Hypothalamus (tissue), 51 donors: ENCODE measurements at regions not wholly inside any gene's neighbourhood (a gene's known extent, or its start where the extent isn't known, plus 50 kb on each side); places are given as distances from the start of the nearest gene placed in this dataset.
"Not testable (repeated sequence)": the region's sequence is repeated elsewhere in the genome, so short reads cannot be mapped to it uniquely, and the experiment has no call there.

Source experiments
- DNase-seq, 51 donors: peaks; one replicate each; lab custom pipeline; 2025; lab: John Stamatoyannopoulos, UW

DNA sequence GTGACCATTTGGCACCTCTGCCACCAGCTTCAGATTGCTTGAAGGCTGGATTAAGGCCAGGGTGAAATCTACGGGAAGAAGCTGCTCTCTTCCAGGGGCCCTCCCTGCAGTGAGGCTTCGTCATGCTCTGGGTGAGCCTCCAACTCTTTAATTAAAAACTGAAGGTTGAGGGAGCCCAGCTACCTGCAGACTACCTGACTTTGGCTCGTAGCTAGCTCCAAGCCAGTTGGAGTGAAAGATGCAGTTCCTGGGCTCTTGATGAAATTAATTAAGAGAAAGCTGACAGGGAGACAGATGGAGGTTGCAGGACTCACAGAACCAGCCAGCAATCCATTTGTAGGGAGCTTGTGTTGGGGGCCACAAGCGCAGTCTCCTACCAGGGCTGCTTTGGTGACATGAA is 168.5 kb upstream of the SFSWAP start:
- DNase-seq, result no peak

DNA sequence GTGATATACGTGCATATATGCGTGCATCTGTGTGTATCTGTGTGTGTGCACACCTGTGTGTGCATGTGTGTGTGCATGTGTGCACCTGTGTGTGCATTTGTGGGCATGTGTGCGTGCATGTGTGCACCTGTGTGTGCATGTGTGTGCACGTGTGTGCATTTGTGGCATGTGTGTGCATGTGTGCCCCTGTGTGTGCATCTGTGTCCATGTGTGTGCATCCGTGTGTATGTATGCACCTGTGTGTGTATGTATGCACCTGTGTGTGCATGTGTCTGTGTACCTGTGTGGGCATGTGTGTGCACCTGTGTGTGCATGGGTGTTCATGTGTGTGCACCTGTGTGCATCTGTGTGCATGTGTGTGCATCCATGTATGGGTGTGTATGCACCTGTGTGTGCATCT is 167.8 kb upstream of the SFSWAP start:
- no peak for DNase-seq

DNA sequence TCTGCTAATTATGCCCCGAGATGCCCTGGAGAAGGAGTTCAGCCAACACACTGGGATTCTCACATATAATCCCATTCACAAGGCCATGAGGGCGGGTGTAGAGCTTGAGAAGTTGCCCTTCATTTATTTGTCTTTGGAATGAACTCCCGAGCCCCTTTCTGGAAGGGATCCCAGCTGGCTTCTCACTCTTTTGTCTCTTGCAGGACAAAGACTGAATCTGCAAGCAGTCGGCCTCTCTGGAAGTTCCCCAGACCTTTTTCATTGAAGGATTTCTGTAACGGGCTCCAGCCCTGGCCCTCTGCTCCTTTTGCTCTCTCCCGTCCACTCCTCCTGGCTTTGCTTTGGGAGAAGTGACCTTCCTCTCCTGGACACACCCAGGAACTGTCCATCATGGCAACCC is 163.3 kb upstream of the SFSWAP start:
- DNase-seq, result peak in 18 of 51 donors; percentile 4 to 57 (median 26)

DNA sequence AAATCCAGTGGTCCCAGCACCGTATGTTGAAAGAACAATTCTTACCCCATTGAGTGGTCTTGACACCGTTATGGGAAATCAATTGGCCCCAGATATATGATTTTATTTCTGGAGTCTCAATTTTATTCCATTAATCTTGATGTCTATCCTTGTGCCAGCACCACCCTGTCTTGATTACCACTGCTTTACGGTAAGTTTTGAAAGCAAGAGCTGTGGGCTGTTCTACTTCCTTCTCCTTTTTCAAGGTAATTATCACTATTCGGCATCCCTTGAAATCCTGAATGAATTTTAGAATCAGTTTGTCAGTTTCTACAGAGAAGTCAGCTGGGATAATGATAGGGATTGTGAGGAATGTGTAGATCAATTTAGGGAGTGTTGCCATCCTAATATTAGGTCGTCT is 160.8 kb upstream of the SFSWAP start:
- DNase-seq, result no peak

GRCh38 chr12:131551675-131552491 is 159.0 kb upstream of the SFSWAP start:
- no peak for DNase-seq

- no peak for DNase-seq
These were observed 158.4 kb upstream of the SFSWAP start for GRCh38 chr12:131552492-131552863.

GRCh38 chr12:131553096-131553777 is 157.7 kb upstream of the SFSWAP start:
- DNase-seq, result no peak

- DNase-seq, result peak in 13 of 51 donors; percentile 6 to 66 (median 38)
These were observed 155.6 kb upstream of the SFSWAP start for GRCh38 chr12:131555197-131555846.

DNA sequence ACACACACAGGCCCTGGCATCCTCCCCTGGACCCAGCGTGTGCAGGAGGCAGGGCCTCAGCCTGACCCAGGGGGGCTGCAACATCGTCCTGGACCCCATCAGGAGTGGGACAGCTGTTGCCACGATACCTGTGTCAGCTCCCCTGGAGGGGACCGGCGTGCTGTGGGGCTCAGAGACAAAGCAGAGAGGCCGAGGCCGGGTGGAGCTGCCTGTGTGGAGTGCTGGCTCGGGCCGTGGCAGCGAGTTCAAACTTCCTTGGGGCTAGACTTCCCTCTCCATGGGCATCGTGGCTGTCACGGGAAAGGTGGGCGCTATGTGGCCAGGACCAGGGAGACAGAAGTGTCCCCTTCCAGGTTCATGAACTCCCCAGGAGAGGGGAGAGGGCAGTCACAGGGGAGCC is 155.0 kb upstream of the SFSWAP start:
- no peak for DNase-seq

- no peak for DNase-seq
These were observed 153.7 kb upstream of the SFSWAP start for GRCh38 chr12:131557078-131557709.

DNA sequence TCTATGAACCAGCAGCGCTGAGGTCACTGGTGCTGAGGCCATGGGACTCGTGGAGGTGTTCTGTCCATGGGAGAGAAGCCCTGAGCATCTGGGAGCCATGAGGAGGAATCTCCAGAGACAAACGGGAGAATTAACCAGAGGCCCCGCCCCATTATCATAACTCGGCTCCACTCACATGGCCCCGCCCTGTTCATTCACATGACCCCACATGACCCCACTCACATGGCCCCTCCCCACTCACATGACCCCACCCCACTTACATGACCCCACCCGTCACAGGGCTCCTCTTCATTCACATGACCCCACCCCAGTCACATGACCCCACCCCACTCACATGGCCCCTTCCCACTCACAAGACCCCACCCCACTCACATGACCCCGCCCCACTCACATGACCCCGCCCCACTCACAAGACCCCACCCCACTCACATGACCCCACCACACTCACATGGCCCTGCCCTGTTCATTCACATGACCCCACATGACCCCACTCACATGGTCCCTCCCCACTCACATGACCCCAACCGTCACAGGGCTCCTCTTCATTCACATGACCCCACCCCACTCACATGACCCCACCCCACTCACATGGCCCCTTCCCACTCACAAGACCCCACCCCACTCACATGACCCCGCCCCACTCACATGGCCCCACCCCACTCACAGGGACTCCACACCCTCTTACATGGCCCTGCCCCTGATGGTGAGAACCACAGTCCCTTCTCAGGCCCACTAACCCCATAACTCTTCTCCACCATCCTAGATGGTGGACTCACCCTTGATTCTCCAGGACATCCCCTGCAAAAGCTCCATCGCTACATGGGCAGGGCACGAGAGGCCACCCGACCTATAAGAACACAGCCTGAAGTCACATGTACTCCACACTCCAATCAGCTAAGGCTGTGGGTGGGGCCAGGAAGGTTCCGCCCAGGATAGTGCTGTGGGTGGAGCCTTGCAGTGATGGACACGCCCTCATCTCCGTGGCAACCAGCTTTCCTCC is 151.1 kb upstream of the SFSWAP start:
- DNase-seq, result no peak

- no peak for DNase-seq
These were observed 149.8 kb upstream of the SFSWAP start for GRCh38 chr12:131561051-131561450.

DNA sequence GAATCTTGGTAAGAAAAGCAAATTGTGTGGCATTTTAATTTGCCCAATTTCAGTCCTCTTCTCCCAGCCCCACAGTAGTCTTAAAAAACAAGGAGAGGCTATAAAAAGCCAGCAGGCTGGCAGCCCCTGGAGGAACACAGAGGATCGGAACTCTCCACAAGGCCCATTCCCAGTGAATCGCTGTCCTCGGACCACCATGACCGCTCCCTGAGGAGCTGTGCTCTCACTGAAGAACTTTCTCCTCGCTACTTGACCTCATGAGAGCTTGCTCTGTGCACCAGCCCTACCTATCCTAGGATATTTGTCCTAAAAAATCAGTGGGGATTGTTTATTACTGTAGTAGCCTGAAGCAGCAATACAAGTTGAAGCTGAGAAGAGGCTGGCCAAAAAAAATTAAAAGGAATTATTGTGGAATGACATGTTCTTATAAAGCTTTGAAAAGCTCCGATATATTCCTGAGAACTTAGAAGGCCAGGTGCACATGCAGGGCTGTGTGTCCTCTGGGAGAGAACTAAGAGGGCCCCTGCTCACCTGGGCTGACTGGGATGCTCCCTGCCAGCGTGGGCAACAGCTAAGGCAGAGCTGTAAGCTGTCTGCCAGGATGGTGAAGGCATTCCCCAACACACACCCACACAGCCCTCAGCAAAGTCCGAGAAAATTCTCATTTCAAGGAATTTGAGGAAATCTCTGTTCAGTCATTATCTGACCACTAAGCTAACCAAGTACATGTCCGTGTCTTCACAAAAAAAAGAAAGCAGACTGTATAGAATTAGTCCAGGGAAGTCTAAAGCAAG is 148.8 kb upstream of the SFSWAP start:
- DNase-seq, result no peak

DNA sequence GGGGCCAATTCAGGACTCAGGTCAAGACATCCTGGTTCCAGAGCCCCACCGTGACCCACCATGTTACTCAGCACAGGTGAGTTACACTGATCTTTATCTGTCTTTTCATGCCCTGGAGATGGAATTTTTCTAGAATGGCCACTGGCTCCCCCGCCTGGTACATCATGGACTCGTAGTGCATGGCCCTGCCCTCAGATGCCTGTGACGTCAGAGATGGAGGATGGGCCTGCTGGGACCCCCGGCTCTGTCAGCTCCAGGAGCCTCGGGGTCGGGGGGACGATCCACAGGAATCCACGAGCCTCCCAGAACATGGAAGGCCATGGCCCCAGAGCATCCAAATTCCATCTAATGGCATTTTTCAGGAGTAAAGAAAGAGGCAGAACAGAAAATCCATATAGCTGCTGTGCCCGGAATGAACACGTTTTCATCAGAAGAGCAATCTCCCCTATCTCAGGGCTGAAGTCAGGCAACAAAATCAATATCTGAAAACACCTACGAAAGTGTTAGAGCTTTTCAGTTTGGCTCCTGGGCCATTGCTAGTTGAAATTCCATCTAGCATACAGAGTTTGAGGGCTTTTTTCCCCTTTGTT is 146.7 kb upstream of the SFSWAP start:
- DNase-seq, result not testable (repeated sequence)

DNA sequence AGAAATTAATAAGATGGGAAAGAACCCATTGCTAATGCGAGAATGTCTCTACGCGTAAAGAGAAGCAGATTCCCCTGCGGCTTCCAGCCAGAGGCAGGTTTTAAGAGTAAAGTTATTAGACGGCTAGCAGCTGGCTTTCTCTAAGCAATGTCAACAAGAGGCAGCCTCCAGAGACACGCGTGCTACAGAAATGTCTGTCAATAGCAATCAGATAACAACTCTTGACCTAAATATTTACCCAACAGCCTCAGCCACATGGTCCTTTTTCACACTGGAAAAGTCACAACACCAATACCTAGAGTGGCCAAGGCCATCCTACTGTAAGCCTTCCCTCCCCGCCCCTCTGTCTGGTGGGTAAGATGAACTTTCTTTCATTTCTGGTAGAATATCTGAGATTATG is 146.0 kb upstream of the SFSWAP start:
- no peak for DNase-seq

- no peak for DNase-seq
These were observed 145.4 kb upstream of the SFSWAP start for GRCh38 chr12:131565267-131566015.

GRCh38 chr12:131568336-131568735 is 142.6 kb upstream of the SFSWAP start:
- DNase-seq, result no peak

DNA sequence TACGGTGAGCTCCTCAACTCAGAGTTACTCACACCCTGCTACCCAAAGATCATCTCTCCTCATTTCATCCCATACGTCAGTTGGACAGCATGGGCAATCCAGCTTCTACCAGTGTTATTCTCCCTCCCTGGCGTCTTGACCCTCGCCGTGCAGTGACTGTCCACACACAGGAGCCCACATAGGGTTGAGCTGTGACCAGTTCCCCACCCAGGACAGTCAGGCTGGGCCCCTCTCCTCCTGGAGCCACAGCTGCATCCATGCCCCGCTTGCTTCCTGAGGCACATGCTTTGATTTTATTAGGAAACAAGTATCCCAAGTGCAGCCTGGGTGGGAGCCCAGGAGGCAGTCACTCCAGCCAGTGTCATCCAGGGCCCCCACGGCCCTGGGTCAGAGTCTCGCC is 140.3 kb upstream of the SFSWAP start:
- DNase-seq, result no peak
